Ishikawa (cell line): ENCODE measurements at regions not wholly inside any gene's neighbourhood (a gene's known extent, or its start where the extent isn't known, plus 50 kb on each side); places are given as distances from the start of the nearest gene placed in this dataset.

ENCODE experiments used
- CEBPB ChIP-seq: IDR thresholded peaks from 2 replicates; pipeline ENCODE4 v1.6.1; 2012
- CREB1 ChIP-seq: IDR thresholded peaks from 2 replicates; pipeline ENCODE4 v1.6.1; 2012; ENCODE audit warnings: low read depth
- EGR1 ChIP-seq: IDR thresholded peaks from 2 replicates; pipeline ENCODE4 v1.6.1; 2012
- EP300 ChIP-seq: IDR thresholded peaks from 2 replicates; pipeline ENCODE4 v1.6.1; 2012; ENCODE audit warnings: borderline replicate concordance
- FOXM1 ChIP-seq: IDR thresholded peaks from 2 replicates; pipeline ENCODE4 v1.6.1; 2012; ENCODE audit warnings: low read depth, borderline replicate concordance
- NFIC ChIP-seq: IDR thresholded peaks from 2 replicates; pipeline ENCODE4 v1.6.1; 2012
- RAD21 ChIP-seq: IDR thresholded peaks from 2 replicates; pipeline ENCODE4 v1.6.1; 2012; ENCODE audit warnings: low read depth
- REST ChIP-seq: IDR thresholded peaks from 2 replicates; pipeline ENCODE4 v1.6.1; 2012; ENCODE audit warnings: low read depth, mild to moderate bottlenecking
- TAF1 ChIP-seq: IDR thresholded peaks from 2 replicates; pipeline ENCODE4 v1.6.1; 2012; ENCODE audit warnings: low read depth, mild to moderate bottlenecking
- TCF12 ChIP-seq: IDR thresholded peaks from 2 replicates; pipeline ENCODE4 v1.6.1; 2012; ENCODE audit warnings: low read depth
- TEAD4 ChIP-seq: IDR thresholded peaks from 2 replicates; pipeline ENCODE4 v1.6.1; 2012
- USF1 ChIP-seq: IDR thresholded peaks from 2 replicates; pipeline ENCODE4 v1.6.1; 2012
- YY1 ChIP-seq: IDR thresholded peaks from 2 replicates; pipeline ENCODE4 v1.6.1; 2012; ENCODE audit warnings: low read depth
- ZBTB7A ChIP-seq: IDR thresholded peaks from 2 replicates; pipeline ENCODE4 v1.6.1; 2012; ENCODE audit warnings: low read depth
- TF ChIP-seq, protein P1 (sequence below): IDR thresholded peaks from 2 replicates; pipeline ENCODE4 v1.6.1; 2012

DNA sequence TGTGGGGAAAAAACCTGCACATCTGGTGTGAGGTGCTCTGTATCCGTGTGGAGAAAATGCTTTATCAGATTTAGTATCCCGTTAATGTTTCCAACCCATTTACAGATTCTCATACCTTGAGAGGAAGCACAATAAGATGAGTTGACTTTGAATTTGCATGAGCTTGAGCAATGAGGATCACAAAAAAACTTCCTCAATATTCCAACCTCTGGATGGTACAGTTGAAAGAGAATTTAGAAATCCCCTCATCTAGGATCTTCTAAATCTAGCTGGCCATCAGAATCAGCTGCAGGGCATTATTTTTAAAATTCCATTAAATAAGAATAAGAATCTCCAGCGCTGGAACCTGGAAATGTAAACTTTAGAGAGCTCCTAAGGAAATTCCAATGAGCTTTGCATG, 82.5 kb upstream of the NR5A2 start:
- TF ChIP-seq TAF1 = no peak
- no peak for TF ChIP-seq TCF12
- TF ChIP-seq TEAD4 = no peak
- no peak for TF ChIP-seq NFIC
- TF ChIP-seq YY1 = no peak
- no peak for TF ChIP-seq RAD21
- TF ChIP-seq CEBPB = no peak
- TF ChIP-seq FOXM1 = no peak
- TF ChIP-seq EGR1 = no peak
- TF ChIP-seq, protein P1, sequence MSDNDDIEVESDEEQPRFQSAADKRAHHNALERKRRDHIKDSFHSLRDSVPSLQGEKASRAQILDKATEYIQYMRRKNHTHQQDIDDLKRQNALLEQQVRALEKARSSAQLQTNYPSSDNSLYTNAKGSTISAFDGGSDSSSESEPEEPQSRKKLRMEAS = no peak
- no peak for TF ChIP-seq EP300
- no peak for TF ChIP-seq USF1
- no peak for TF ChIP-seq REST
- no peak for TF ChIP-seq CREB1
- TF ChIP-seq ZBTB7A = no peak

DNA sequence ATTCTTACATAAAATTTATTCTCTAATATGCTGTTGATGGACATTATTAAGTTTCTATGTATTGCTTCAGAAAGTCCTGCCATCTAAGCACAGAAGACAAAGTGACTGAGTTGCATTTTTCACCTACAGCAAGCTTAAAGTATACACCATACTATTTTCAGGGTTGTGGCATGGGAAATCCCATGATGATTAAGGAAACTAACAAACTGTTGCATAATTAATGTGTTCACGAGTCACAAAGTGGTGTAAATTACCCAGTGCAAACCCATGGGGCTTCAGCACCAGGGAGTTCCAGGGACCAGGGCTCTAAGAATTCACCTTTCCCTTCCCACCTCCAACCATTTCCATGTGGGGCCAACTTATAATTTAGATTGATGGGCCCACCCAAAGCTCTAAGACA, 81.9 kb upstream of the NR5A2 start:
- no peak for TF ChIP-seq REST
- no peak for TF ChIP-seq ZBTB7A
- no peak for TF ChIP-seq EP300
- TF ChIP-seq EGR1 = no peak
- TF ChIP-seq RAD21 = no peak

DNA sequence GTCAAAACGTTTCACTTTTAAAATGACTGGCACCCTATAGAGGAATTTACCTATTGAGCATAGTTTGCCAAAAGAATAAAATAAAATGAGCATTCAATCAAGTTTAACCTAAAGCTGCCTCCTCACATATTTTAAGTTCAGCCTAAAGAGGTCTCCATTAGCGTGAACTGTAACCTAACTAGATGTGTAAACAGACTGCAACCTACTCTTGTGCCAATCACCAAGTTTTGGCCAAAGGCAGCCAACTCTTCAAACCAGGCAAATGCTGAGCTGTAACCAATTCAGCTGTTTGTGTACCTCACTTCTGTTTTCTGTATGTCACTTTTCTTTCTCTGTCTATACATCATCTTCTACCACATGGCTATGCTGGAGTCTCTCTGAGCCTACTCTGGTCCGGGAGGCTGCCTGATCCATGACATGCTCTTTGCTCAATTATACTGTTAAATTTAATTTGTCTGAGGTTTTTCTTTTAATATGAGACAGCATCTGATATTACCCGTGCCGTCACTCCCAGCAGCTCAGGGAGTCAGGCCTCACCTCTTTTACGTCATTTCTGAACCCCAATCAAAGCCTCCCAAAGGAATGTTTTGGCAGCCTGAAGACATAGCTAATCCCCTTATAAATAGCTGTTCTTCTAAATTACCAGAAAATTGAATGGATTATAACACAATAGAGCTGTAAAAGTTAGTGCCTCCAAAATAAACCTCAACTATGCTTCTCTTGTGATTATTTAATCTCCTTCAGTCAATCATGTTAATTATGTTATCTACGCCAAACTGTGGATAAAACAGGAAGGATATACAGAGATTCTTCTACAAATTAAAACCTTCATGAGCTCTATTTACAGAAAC, 81.0 kb upstream of the NR5A2 start:
- TF ChIP-seq TEAD4 = no peak
- TF ChIP-seq EGR1 = no peak
- no peak for TF ChIP-seq RAD21
- TF ChIP-seq, protein P1 = no peak
- no peak for TF ChIP-seq NFIC
- TF ChIP-seq YY1 = no peak
- TF ChIP-seq TCF12 = no peak
- TF ChIP-seq TAF1 = no peak
- no peak for TF ChIP-seq ZBTB7A
- no peak for TF ChIP-seq USF1
- TF ChIP-seq EP300 = no peak
- TF ChIP-seq CREB1 = no peak
- no peak for TF ChIP-seq CEBPB
- TF ChIP-seq FOXM1 = no peak
- TF ChIP-seq REST = no peak

GRCh38 chr1:199948587-199949280, 78.8 kb upstream of the NR5A2 start:
- TF ChIP-seq TAF1 (no peak), USF1 (peak; percentile 56), REST (no peak)
